GM12864 (cell line): ENCODE measurements at regions not wholly inside any gene's neighbourhood (a gene's known extent, or its start where the extent isn't known, plus 50 kb on each side); places are given as distances from the start of the nearest gene placed in this dataset.
A peak's percentile ranks its signal among the peaks of the same experiment; 100 is the strongest.

Experiments used
- DNase-seq: peaks from one replicate; pipeline ENCODE4 v3.0.0-alpha.2; 2011; ENCODE audit warnings: low read depth
- H3K4me3 ChIP-seq: 2 replicates; pipeline ENCODE4 v1.5.1; 2011; ENCODE audit warnings: mild to moderate bottlenecking, low read depth, low read length, control low read depth
- TF ChIP-seq, protein P1 (sequence below): IDR thresholded peaks from 2 replicates; pipeline ENCODE4 v1.5.1; 2011; ENCODE audit warnings: low read depth, mild to moderate bottlenecking, moderate library complexity, low read length, control low read depth, inconsistent platforms; ENCODE audit errors: missing control alignments

DNA sequence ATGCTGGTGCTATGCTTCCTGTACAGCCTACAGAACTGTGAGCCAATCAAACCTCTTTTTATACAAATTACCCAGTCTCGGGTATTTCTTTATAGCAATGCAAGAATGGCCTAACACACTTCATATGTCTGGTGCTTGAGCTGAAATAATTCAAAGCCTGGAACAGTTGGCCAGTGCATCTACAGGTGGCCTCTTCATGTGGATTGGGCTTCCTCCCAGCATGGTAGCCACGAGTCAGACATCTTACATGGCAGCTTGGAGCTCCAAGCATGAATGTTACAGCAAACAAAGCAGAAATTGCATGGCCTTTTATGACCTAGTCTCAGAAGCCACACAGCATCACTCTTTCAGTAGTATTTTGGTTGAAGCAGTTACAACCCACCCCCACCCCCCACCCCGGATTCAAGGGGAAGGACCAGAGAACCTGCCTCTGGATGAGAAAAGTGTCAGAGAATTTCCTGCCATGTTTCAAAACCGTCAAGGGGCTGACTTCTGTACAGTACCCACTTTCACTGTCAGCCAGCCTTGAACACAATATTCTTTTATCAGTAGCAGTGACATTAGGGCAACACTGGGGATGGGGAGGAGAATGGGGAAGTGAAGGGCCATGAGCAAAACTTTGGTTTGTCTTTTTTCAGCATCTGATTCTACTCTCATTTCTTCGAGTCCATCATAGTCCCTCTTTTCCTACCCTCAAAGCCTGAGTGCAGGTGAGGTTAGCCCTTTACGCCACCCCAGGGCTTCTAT is 368.7 kb downstream of the BCOR start:
- TF ChIP-seq, protein P1, sequence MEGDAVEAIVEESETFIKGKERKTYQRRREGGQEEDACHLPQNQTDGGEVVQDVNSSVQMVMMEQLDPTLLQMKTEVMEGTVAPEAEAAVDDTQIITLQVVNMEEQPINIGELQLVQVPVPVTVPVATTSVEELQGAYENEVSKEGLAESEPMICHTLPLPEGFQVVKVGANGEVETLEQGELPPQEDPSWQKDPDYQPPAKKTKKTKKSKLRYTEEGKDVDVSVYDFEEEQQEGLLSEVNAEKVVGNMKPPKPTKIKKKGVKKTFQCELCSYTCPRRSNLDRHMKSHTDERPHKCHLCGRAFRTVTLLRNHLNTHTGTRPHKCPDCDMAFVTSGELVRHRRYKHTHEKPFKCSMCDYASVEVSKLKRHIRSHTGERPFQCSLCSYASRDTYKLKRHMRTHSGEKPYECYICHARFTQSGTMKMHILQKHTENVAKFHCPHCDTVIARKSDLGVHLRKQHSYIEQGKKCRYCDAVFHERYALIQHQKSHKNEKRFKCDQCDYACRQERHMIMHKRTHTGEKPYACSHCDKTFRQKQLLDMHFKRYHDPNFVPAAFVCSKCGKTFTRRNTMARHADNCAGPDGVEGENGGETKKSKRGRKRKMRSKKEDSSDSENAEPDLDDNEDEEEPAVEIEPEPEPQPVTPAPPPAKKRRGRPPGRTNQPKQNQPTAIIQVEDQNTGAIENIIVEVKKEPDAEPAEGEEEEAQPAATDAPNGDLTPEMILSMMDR: no peak
- no peak overlapping the region for H3K4me3 ChIP-seq
- no peak for DNase-seq

DNA sequence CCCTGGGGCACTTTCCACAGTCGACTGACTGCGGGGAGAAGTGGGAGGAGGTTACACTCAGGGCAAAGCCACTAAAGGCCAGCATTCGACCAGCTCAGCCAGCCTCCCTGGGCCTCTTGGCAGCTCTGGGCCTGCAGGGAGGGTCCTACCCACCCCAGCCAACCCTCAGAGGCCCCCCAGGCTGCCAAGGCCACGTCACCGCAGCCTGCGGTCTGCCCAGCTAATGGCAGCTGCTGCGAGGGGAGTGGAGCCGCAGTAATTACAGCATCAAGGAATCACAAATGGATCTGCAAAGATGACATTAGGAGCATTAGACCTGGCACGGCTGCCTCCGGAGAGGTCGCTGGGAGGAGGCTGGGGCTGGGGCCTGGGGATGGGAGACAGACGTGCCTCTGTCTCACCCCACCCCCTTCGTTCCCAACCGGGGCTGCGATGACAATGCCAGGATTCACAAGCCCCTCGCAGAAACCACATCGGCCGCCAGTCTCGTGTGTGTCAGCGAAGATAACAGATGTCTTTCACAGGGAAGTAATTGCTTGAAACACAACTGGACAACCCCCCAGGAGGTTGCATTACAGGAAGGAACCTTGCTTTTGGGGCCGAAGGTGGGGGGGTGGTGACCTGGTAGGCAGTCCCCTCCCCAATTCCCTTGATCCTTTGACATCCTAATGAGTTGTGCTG is 367.6 kb downstream of the BCOR start:
- H3K4me3 ChIP-seq: no peak overlapping the region
- TF ChIP-seq, protein P1: no peak
- no peak for DNase-seq

DNA sequence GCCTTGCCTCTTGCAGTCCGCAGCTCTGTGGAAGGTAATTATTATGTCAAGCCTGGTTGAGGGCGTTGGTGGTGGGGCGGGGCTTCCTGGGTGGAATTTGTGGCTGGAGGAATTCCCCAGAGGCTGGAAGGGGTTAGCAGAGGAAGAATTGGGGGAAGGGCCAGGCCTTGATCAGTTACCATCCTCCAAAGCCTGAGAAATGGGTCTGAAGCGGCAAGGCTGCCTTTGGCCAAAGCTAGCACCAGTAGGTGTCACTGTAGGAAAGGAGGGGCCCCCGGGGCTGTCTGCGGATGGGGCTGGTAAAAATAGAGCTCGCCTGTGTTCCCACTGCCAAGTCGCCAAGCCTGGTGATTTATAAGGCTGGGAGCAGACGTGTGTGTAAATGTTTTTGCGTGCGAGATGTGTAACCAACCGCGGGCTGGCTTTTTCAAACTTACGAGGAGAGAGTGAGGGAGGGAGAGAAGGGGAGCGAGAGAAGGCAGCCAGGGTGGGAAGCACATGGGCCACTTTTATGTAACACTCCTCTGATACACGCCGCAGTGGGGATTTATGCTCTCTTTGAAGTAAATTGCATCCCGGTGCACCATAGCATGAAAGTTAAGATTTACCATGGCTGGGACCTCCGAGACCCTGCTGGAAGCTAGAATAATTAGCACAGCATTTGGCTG is 367.0 kb downstream of the BCOR start:
- DNase-seq: no peak
- TF ChIP-seq, protein P1: peak; percentile 64
- H3K4me3 ChIP-seq: no peak overlapping the region

DNA sequence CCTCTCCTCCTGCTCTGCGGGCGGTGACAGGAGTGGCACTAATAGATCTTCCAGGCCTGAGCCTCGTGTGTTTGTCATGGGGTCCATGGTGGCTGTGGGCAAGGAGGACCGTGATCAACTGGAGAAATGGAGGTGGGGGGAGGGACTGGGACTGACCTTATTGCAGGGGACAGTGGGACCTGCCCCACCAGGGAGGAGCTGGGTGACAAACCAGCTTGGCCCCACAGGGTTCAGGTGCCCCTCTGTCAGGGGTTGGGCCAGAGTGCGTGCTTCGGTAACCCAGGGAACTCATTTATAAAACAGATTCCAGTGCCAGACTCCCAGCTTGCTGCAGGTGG is 366.5 kb downstream of the BCOR start:
- no peak for DNase-seq
- TF ChIP-seq, protein P1: no peak
- H3K4me3 ChIP-seq: no peak overlapping the region

DNA sequence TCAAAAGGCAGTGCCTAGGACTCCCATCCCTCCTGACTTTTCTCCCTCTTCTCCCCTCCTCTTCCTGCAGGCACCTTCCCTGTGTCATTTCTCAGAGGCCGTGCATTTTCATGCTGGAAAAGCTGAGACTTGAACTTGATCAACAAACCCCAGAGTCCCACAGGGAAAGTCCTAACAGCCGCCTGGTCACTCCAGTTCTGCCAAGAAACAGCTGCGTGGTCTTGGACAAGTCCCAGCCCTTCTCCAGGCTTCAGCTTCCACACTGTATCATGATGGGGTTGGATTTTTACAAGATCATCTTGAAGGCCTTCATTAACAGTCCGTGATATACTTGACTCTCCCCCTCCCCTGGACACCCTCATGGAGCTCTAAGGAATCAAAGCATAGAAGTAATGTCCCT is 366.0 kb downstream of the BCOR start:
- TF ChIP-seq, protein P1: no peak
- no peak for DNase-seq
- no peak overlapping the region for H3K4me3 ChIP-seq

DNA sequence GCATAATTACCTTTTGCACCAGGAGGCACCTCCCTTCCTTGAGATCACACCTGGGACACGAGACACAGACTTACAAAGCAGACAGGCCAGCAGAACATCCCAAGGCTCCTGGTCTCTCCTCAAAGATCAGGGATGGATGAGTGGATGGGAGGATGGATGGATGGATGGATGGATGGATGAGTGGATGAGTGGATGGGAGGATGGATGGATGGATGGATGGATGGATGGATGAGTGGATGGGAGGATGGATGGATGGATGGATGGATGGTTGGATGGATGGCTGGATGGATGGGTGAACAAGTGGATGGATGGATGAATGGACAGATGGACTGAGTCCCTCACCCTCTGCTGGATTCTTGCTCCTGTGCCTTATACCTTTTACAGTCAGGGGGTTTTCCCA is 364.0 kb downstream of the BCOR start:
- no peak for DNase-seq
- H3K4me3 ChIP-seq: no peak overlapping the region
- TF ChIP-seq, protein P1: no peak
